Suprapubic skin (tissue), 3 donors: ENCODE measurements at regions not wholly inside any gene's neighbourhood (a gene's known extent, or its start where the extent isn't known, plus 50 kb on each side); places are given as distances from the start of the nearest gene placed in this dataset.

Source experiments
- POLR2A ChIP-seq, 2 donors: fragments of 450-650 bp; IDR thresholded peaks; one replicate each; pipeline ENCODE4 v1.6.1; 2017; ENCODE audit warnings: antibody characterized with exemption in 2 of 2, mild to moderate bottlenecking in 2 of 2, moderate library complexity in 2 of 2
- TF ChIP-seq, protein P1 (sequence below), 2 donors: fragments of 200-600 bp in 1 of 2; fragments of 450-650 bp in 1 of 2; sonication (generic) in 1 of 2; IDR thresholded peaks; one replicate each; pipeline ENCODE4 v1.5.1; 2016 to 2019; ENCODE audit warnings: antibody characterized with exemption in 2 of 2, mild to moderate bottlenecking in 1 of 2, moderate library complexity in 1 of 2

- TF ChIP-seq, protein P1, sequence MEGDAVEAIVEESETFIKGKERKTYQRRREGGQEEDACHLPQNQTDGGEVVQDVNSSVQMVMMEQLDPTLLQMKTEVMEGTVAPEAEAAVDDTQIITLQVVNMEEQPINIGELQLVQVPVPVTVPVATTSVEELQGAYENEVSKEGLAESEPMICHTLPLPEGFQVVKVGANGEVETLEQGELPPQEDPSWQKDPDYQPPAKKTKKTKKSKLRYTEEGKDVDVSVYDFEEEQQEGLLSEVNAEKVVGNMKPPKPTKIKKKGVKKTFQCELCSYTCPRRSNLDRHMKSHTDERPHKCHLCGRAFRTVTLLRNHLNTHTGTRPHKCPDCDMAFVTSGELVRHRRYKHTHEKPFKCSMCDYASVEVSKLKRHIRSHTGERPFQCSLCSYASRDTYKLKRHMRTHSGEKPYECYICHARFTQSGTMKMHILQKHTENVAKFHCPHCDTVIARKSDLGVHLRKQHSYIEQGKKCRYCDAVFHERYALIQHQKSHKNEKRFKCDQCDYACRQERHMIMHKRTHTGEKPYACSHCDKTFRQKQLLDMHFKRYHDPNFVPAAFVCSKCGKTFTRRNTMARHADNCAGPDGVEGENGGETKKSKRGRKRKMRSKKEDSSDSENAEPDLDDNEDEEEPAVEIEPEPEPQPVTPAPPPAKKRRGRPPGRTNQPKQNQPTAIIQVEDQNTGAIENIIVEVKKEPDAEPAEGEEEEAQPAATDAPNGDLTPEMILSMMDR (IDR thresholded peaks at IDR 0.05): no peak
- TF ChIP-seq POLR2A (IDR thresholded peaks at IDR 0.05): no peak
Observed at GRCh38 chr16:64172226-64172625, 949.6 kb downstream of the CDH11 start.
